SU-DHL-6 (cell line): ENCODE measurements at regions not wholly inside any gene's neighbourhood (a gene's known extent, or its start where the extent isn't known, plus 50 kb on each side); places are given as distances from the start of the nearest gene placed in this dataset.
"Not testable (repeated sequence)": the region's sequence is repeated elsewhere in the genome, so short reads cannot be mapped to it uniquely, and the experiment has no call there.

Experiments used
- CTCF ChIP-seq: fragments of 200-600 bp; sonication (generic); IDR thresholded peaks from one replicate; pipeline ENCODE4 v1.5.1; 2017; ENCODE audit warnings: antibody characterized with exemption, mild to moderate bottlenecking, low read length, moderate library complexity; ENCODE audit not compliant: insufficient read depth, poor library complexity, severe bottlenecking
- EZH2phosphoT487 ChIP-seq: fragments of 200-600 bp; sonication (generic), shearing (Covaris generic); conservative IDR thresholded peaks from 2 replicates; pipeline ENCODE4 v1.6.1; 2018; ENCODE audit warnings: mild to moderate bottlenecking, antibody characterized with exemption, low read length, moderate library complexity, mixed read lengths

DNA sequence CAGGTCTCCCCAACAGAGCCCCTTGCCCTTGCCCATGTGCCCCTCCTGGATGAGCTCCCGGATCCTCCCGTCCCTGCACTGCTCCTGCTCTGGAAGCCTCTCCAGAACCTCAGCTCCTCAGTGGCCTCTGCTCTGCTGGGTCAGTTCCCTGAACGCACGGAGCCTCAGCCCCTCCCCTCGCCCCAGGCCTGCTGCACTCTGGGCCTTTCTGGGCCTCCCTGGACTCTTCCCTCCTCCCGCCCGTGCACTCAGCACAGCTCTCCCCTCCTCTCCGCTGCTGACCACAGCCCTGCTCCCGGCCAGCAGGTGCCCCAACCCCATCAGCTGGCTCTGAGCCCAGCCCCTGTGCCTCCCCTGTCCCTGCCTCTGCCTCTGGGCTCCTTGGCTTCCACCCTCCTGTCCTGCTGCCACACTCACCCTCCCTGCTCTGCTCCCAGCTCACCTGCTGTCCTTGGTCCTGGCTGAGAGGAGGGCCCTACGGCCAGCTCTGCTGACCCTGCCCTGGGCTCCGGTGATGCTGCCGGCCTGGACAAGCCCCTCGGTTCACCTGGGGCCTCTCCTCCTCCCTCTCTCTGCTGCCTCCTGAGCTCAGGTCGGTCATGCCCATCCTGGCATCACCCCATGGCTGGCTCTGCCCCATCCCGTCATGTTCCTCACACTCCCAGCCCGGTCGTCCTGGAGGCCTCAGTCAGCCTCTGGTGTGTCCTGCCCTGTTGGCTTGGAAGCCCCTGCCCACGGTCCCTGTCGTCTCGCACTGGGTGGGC is 248.4 kb downstream of the TMEM121 start:
- not testable (repeated sequence) for TF ChIP-seq CTCF, EZH2phosphoT487
